ENCODE measurements at regions not wholly inside any gene's neighbourhood (a gene's known extent, or its start where the extent isn't known, plus 50 kb on each side); places are given as distances from the start of the nearest gene placed in this dataset.

- TF ChIP-seq TCF12 (IDR thresholded peaks at IDR 0.05; ENCODE audit: low read depth) (no peak), USF1 (IDR thresholded peaks at IDR 0.05) (no peak), REST (IDR thresholded peaks at IDR 0.05; ENCODE audit: low read depth) (no peak), ZBTB7A (IDR thresholded peaks at IDR 0.05; ENCODE audit: low read depth) (no peak), EP300 (IDR thresholded peaks at IDR 0.05; ENCODE audit: borderline replicate concordance) (no peak), YY1 (IDR thresholded peaks at IDR 0.05; ENCODE audit: low read depth) (no peak), NFIC (IDR thresholded peaks at IDR 0.05) (no peak), MAX (IDR thresholded peaks at IDR 0.05) (no peak), RAD21 (IDR thresholded peaks at IDR 0.05; ENCODE audit: low read depth) (no peak), TEAD4 (IDR thresholded peaks at IDR 0.05) (no peak), CREB1 (IDR thresholded peaks at IDR 0.05; ENCODE audit: low read depth) (no peak), EGR1 (IDR thresholded peaks at IDR 0.05) (no peak), FOXM1 (IDR thresholded peaks at IDR 0.05; ENCODE audit: borderline replicate concordance, low read depth) (no peak), TAF1 (IDR thresholded peaks at IDR 0.05; ENCODE audit: low read depth) (no peak), CEBPB (IDR thresholded peaks at IDR 0.05) (no peak)
Observed at GRCh38 chr11:45400591-45400990, 114.5 kb upstream of the SYT13 start.

GRCh38 chr11:45399166-45399565, 113.0 kb upstream of the SYT13 start:
- TF ChIP-seq YY1 (IDR thresholded peaks at IDR 0.05; ENCODE audit: low read depth): no peak
- TF ChIP-seq MAX (IDR thresholded peaks at IDR 0.05): no peak
- TF ChIP-seq FOXM1 (IDR thresholded peaks at IDR 0.05; ENCODE audit: borderline replicate concordance, low read depth): no peak
- TF ChIP-seq TAF1 (IDR thresholded peaks at IDR 0.05; ENCODE audit: low read depth): no peak
- TF ChIP-seq CEBPB (IDR thresholded peaks at IDR 0.05): no peak
- TF ChIP-seq ZBTB7A (IDR thresholded peaks at IDR 0.05; ENCODE audit: low read depth): no peak
- no peak for TF ChIP-seq TEAD4 (IDR thresholded peaks at IDR 0.05)
- TF ChIP-seq EP300 (IDR thresholded peaks at IDR 0.05; ENCODE audit: borderline replicate concordance): no peak
- no peak for TF ChIP-seq EGR1 (IDR thresholded peaks at IDR 0.05)
- TF ChIP-seq USF1 (IDR thresholded peaks at IDR 0.05): no peak
- TF ChIP-seq RAD21 (IDR thresholded peaks at IDR 0.05; ENCODE audit: low read depth): no peak
- no peak for TF ChIP-seq NFIC (IDR thresholded peaks at IDR 0.05)
- no peak for TF ChIP-seq REST (IDR thresholded peaks at IDR 0.05; ENCODE audit: low read depth)

- TF ChIP-seq REST (IDR thresholded peaks at IDR 0.05; ENCODE audit: low read depth) (no peak), ZBTB7A (IDR thresholded peaks at IDR 0.05; ENCODE audit: low read depth) (no peak), YY1 (IDR thresholded peaks at IDR 0.05; ENCODE audit: low read depth) (no peak), NFIC (IDR thresholded peaks at IDR 0.05) (no peak), EP300 (IDR thresholded peaks at IDR 0.05; ENCODE audit: borderline replicate concordance) (no peak), RAD21 (IDR thresholded peaks at IDR 0.05; ENCODE audit: low read depth) (no peak), TAF1 (IDR thresholded peaks at IDR 0.05; ENCODE audit: low read depth) (no peak), MAX (IDR thresholded peaks at IDR 0.05) (no peak), CEBPB (IDR thresholded peaks at IDR 0.05) (no peak), EGR1 (IDR thresholded peaks at IDR 0.05) (no peak)
Observed at GRCh38 chr11:45398325-45398724, 112.2 kb upstream of the SYT13 start.

- no peak for TF ChIP-seq EP300 (IDR thresholded peaks at IDR 0.05; ENCODE audit: borderline replicate concordance)
- TF ChIP-seq YY1 (IDR thresholded peaks at IDR 0.05; ENCODE audit: low read depth): no peak
- no peak for TF ChIP-seq TEAD4 (IDR thresholded peaks at IDR 0.05)
- no peak for TF ChIP-seq TCF12 (IDR thresholded peaks at IDR 0.05; ENCODE audit: low read depth)
- TF ChIP-seq USF1 (IDR thresholded peaks at IDR 0.05): no peak
- TF ChIP-seq REST (IDR thresholded peaks at IDR 0.05; ENCODE audit: low read depth): no peak
- no peak for TF ChIP-seq TAF1 (IDR thresholded peaks at IDR 0.05; ENCODE audit: low read depth)
- TF ChIP-seq CREB1 (IDR thresholded peaks at IDR 0.05; ENCODE audit: low read depth): no peak
- no peak for TF ChIP-seq FOXM1 (IDR thresholded peaks at IDR 0.05; ENCODE audit: borderline replicate concordance, low read depth)
- TF ChIP-seq NFIC (IDR thresholded peaks at IDR 0.05): no peak
- no peak for TF ChIP-seq MAX (IDR thresholded peaks at IDR 0.05)
- no peak for TF ChIP-seq ZBTB7A (IDR thresholded peaks at IDR 0.05; ENCODE audit: low read depth)
Observed at GRCh38 chr11:45396394-45396793, 110.3 kb upstream of the SYT13 start.

Data from Ishikawa (cell line).